K562 (cell line): ENCODE measurements at regions not wholly inside any gene's neighbourhood (a gene's known extent, or its start where the extent isn't known, plus 50 kb on each side); places are given as distances from the start of the nearest gene placed in this dataset.

ENCODE experiments used
- ZBTB40 ChIP-seq, 2 experiments: fragments of 450-650 bp in 1 of 2; sonication (generic) in 1 of 2; formaldehyde crosslinking in 1 of 2; IDR thresholded peaks; 2 replicates each; pipeline versions ENCODE4 v1.7.1 to v1.9.0; 2016 to 2022; ENCODE audit warnings: inconsistent platforms in 1 of 2, mild to moderate bottlenecking in 1 of 2, missing genetic modification reagents in 1 of 2

- peak; percentile 90 for TF ChIP-seq ZBTB40 (IDR thresholded peaks at IDR 0.05)
- TF ChIP-seq ZBTB40 (CRISPR knock-in tag; IDR thresholded peaks at IDR 0.05), result peak; percentile 63
Observed at GRCh38 chr1:181170194-181170593, 81.7 kb downstream of the IER5 start (continued).
